ENCODE measurements at regions not wholly inside any gene's neighbourhood (a gene's known extent, or its start where the extent isn't known, plus 50 kb on each side); places are given as distances from the start of the nearest gene placed in this dataset.

- Histone ChIP-seq H2BK20ac (ENCODE audit: low read depth, low read length, poor library complexity, severe bottlenecking) (no peak overlapping the region), H3K27ac (ENCODE audit: insufficient read length, low read depth, low read length) (no peak overlapping the region), H3K9ac (ENCODE audit: extremely low read depth, insufficient read length, low read length) (no peak overlapping the region), H3K23me2 (ENCODE audit: insufficient read length, low read depth, low read length, poor library complexity, severe bottlenecking) (no peaks in the 10 kb centered on the region), H2AFZ (ENCODE audit: low read length) (no peak overlapping the region), H4K8ac (replicated peaks; ENCODE audit: insufficient read length, low read depth, low read length) (no peak overlapping the region), H3K4me1 (ENCODE audit: insufficient read depth, low read length) (0 out of 2 replicates have a peak, but pooled peaks cover 4% of the 10 kb centered on the region), H2AK5ac (ENCODE audit: insufficient read length, low read length) (no peak overlapping the region), H2BK12ac (ENCODE audit: insufficient read length, low read depth, low read length) (no peak overlapping the region), H2BK5ac (ENCODE audit: insufficient read length, low read length) (no peak overlapping the region), H3K9me3 (ENCODE audit: control insufficient read depth, low read depth, low read length) (no peaks in the 10 kb centered on the region), H3K79me2 (ENCODE audit: insufficient read depth, low read length) (no peaks in the 10 kb centered on the region), H4K20me1 (ENCODE audit: control insufficient read depth, insufficient read depth, insufficient read length) (no peaks in the 10 kb centered on the region), H3K4ac (ENCODE audit: low read depth, low read length) (no peak overlapping the region), H3K14ac (ENCODE audit: insufficient read depth, low read length) (no peak overlapping the region; the same call in 1 of the 2 replicates), H3K56ac (ENCODE audit: insufficient read length, low read depth, low read length) (no peak overlapping the region), H3K23ac (ENCODE audit: insufficient read length, low read depth, low read length) (no peak overlapping the region), H3T11ph (ENCODE audit: low read length) (no peak overlapping the region), H3K27me3 (ENCODE audit: insufficient read depth, low read length) (no peaks in the 10 kb centered on the region; the same call in 1 of the 2 replicates), H3K18ac (ENCODE audit: insufficient read length, low read depth, low read length) (no peak overlapping the region), H4K91ac (ENCODE audit: insufficient read length, low read depth, low read length) (no peak overlapping the region), H4K5ac (ENCODE audit: insufficient read length, low read depth, low read length) (no peak overlapping the region), H3K4me2 (ENCODE audit: insufficient read depth, insufficient read length, low read length) (no peak overlapping the region), H2BK15ac (ENCODE audit: low read depth, low read length) (no peak overlapping the region), H2BK120ac (ENCODE audit: low read depth, low read length, poor library complexity, severe bottlenecking) (no peak overlapping the region), H3K79me1 (ENCODE audit: insufficient read depth, low read depth, low read length, poor library complexity, severe bottlenecking) (no peaks in the 10 kb centered on the region)
- no peak for DNase-seq
- no peaks in the 10 kb centered on the region for H3K36me3 Mint-ChIP-seq (ENCODE audit: insufficient read depth in 1 of 3, low read depth in 3 of 3)
- no peak overlapping the region; a peak in 1 of 7 replicates for H3K27ac Mint-ChIP-seq
- H3K27me3 Mint-ChIP-seq (ENCODE audit: low read depth), result peaks cover 18% of the 10 kb centered on the region
- H3K9me3 Mint-ChIP-seq, result no peaks in the 10 kb centered on the region; a peak in 1 of 5 replicates
- no CpG with 5 or more reads among the region's 18 CpGs for WGBS (ENCODE audit: extremely low coverage, insufficient read length, low lambda C conversion rate)
- TF ChIP-seq CTCF (conservative IDR thresholded peaks at IDR 0.05), result no peak
- H3K4me1 Mint-ChIP-seq, result peaks cover 29 to 53% of the 10 kb centered on the region in 2 experiments
- H3K4me3 Mint-ChIP-seq, result no peak overlapping the region
Measured at GRCh38 chr22:27546157-27546935, 255.2 kb downstream of the MN1 start.
